ENCODE measurements at regions not wholly inside any gene's neighbourhood (a gene's known extent, or its start where the extent isn't known, plus 50 kb on each side); places are given as distances from the start of the nearest gene placed in this dataset.
"Not testable (repeated sequence)": the region's sequence is repeated elsewhere in the genome, so short reads cannot be mapped to it uniquely, and the experiment has no call there.

DNA sequence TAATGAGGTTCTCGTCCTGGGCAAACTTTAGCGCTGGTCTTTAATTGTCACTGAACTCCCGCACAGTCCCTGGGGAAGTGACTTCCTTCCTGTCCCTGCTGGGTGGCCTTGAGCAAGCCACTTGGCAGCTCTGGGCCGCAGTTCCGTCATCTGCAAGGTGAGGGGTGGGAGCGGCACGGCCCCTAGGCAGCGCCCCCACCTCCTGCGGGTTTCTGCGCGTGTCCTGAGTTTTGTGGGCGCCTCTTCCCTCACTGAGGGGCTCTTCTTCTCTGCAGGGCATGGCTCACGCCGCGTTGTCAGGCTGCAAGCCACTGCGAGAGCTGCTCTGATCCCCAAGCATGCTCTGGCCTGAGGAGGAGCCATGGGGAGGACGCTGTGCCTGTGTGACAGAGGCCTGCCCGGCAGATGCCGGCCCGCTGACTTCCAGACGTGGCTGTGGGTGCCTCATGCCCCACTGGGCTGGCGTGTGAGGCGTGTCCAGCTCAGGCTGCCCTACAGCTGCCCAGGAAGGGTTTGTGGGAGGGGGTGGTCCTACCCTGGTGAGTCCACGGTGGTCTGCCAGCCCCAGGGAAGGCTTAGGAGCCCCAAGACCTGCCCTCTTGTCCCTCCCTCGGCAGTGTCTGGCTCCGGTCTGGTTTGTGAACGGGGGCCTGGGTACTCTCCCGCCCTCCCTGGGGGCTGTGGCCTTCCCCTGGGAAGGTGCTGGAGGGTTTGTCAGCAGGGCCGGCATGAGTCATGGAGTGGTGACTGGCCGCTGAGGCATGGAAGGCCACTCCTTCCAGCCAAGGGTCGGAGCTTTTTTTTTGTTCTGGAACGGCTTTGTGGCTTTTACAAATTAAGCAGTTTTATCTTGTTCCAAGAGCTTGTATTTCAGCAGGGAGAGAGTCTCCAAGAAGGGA is 182.0 kb downstream of the SEC14L1 start:
- DNase-seq = no peak

- DNase-seq = no peak
These were observed 182.8 kb downstream of the SEC14L1 start for GRCh38 chr17:77323413-77324171.

GRCh38 chr17:77324227-77324626 is 183.5 kb downstream of the SEC14L1 start:
- DNase-seq = no peak

DNA sequence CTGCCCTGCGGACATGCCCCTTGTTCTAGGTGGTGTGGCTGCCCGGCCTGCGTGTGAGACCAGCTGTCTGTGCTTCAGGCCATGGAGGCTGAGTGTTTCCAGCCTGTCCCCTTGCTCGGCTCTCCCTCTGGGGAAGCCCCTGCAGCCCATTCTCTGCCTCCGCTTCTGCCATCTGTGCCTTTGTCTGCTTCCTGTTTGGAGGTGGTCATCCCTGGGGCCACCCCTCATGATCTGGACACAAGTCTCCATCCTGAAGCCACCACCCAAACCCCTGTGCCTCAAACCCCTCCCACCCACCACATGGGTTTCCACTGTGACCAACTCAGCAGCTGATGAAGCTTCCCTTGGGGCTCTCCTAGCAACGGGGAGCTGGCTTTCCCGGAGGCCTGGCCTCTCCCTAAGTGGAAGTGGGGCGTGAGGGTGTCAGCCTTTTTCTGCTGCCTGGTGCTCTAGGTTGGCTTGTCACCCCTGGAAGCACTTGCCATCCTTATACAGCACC is 184.9 kb downstream of the SEC14L1 start:
- no peak for DNase-seq

DNA sequence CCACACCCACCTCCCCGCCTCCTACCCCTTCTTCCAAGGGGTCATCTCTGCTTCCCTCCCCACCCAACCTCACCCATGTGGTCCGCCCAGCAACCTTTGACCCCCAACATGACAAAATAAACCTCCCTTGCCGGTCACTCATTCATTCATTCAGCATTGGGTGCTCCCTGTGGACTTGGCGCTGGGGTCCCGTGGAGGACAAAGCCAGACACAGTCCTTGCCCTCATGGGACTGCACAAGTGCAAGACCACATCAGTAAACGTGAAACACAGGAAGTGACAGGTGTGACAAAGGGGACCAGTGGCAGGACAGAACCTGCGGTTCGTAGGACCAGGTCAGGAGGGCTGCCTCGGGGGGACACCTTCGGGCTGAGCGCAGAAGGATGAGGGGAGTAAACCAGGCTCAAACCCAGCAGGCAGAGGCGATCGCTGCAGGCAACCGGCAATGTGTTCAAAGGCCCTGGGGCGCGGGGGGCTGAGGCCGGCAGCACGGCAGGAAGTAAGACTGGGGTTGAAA is 185.4 kb downstream of the SEC14L1 start:
- no peak for DNase-seq

DNA sequence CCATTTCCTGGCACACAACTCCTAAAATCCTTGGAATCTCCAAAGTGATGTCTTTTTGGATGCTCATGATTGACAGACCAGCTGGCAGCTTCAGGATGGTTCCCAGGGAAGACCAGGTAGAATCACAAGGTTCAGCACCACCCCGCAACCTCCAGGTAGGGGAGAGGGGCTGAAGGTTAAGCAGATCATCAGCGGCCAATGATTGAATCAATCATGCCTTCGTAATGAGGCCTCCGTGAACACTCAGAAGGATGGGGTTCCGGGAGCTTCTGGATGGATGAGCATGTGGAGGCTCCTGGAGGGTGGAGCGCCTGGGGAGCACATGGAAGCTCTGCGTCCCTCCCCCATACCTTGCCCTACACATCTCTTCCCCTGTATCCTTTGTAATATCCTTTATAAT is 185.9 kb downstream of the SEC14L1 start:
- no peak for DNase-seq

GRCh38 chr17:77327181-77327565 is 186.4 kb downstream of the SEC14L1 start:
- no peak for DNase-seq

GRCh38 chr17:77327566-77328464 is 187.0 kb downstream of the SEC14L1 start:
- no peak for DNase-seq

GRCh38 chr17:77328823-77329740 is 188.3 kb downstream of the SEC14L1 start:
- DNase-seq = no peak

GRCh38 chr17:77329741-77330531 is 189.2 kb downstream of the SEC14L1 start:
- DNase-seq = no peak

DNA sequence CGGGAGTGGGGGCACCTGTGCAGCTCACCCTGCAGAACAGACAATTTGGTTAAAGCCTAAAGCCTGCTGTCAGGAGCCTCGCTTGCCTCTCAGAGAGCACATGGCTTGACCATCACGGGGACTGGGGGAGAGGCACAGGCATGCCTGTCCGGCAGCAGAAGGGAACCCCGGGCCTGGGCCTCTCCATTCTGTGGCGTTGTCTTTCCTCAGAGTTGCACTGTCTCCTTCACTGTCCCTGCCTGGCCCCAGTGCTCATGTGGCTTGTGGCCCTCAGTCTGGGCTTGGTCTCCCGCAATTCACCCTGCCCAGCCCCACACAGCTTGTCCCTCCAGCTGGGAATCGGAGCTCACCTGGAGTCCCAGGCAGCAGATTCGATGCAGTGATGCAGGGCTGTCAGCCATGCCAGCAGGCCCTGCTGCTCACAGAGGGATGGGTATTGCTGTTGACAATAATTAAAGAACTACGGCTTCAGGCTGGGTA is 189.9 kb downstream of the SEC14L1 start:
- no peak for DNase-seq

- DNase-seq = peak; percentile 78
These were observed 190.6 kb downstream of the SEC14L1 start for GRCh38 chr17:77331301-77331864.

DNA sequence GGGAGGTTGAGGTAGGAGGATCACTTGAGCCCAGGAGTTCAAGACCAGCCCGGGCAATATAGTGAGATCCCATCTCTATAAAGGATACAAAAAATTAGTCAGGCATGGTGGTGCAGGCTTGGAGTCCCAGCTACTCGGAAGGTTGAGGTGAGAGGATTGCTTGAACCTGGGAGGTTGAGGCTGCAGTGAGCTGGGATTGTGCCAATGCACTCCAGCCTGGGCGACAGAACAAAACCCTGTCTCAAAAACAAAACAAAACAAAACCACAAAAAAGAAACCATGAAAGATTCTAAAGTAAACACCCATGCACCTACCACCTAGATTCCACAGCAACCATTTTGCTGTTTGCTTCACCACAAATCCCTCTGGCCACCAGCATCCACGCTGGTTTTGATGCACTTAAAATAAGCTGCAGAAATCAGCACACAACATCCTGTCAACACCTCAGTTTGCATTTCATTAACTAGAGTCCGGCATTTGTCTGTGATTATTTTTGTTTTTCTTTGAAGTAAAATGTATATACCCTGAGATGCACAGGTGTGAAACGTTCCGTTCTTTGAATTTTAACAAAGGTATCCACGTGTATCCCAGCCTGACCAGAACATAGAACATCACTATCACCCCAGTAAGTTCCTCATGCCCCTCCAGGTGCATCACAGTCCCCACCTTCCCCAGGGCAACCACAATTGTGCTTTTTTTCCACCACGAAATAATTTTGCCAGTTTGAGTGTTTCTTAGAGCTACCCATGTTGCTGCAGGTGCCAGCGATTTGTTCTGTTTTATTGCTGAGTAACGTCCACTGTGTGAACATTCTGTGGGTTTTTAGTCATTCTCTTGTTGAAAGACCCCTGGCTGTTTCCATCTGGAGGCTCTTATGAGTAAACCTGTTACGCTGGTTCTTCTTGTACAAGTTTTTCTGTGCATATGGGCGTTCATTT is 191.5 kb downstream of the SEC14L1 start:
- DNase-seq = no peak

DNA sequence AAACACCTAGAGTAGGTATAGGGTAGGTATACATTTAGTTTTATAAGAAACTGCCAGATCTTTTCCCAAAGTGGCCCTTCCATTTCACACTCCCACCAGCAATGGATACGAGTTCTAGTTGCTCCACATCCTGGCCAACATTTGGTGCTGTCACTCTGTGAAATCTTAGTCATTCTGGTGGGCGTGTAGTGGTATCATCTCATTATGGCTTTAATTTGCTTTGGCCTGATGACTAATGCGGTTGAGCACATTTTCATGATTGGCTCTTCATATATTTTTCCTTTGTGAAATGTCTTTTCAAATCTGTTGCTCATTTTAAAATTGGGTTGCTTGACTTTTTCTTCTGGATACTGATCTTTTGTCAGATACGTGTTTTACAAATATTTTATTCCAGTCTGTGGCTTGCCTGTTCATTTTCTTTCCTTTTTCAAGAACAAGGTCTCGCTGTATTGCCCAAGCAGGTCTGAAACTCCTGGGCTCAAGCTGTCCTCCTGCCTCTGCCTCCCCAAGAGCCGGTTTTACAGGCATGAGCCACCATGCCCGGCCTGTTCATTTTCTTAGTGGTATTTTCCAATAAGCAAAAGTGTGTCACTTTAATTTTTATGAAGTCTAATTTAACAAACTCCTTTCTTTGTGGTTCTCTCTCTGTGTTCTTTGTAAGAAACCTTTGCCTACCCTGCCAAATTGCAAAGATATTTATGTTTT is 192.4 kb downstream of the SEC14L1 start:
- no peak for DNase-seq

DNA sequence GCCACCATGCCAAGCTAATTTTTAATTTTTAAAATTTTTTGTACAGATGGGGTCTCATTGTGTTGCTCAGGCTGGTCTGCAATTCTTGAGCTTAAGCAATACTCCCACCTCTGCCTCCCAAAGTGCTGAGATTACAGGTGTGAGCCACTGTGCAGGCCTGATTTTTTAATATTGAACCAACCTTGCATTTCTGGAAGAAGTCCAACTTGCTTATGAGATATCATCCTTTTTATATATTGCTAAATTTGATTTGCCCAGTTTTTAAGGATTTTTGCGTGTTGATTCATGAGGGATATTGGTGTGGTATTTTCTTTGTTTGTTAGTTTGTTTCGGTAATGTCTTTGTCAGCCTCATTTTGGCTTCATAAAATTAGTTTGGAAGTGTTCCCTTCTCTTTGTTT is 196.4 kb downstream of the SEC14L1 start:
- DNase-seq = no peak

- DNase-seq = no peak
These were observed 200.3 kb downstream of the SEC14L1 start for GRCh38 chr17:77341069-77341541.

DNA sequence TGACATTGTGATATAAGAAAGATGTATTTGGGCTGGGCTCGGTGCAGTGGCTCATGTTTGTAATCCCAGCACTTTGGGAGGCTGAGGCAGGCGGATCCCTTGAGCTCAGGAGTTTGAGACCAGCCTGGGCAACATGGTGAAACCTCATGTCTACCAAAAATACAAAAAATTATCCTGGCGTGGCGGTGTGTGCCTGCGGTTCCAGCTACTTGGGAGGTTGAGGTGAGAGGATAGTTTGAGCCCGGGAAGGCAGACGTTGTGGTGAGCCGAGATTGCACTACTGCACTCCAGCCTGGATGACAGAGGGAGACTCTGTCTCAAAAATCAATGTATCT is 201.9 kb downstream of the SEC14L1 start:
- not testable (repeated sequence) for DNase-seq

All from NCI-H2171 treated with DMSO at 0.1 percent for 48 hours (cell line).